HG02884 (cell line): ENCODE measurements at regions not wholly inside any gene's neighbourhood (a gene's known extent, or its start where the extent isn't known, plus 50 kb on each side); places are given as distances from the start of the nearest gene placed in this dataset.
"Not testable (repeated sequence)": the region's sequence is repeated elsewhere in the genome, so short reads cannot be mapped to it uniquely, and the experiment has no call there.

Source experiments
- ATAC-seq: cut with Tn5 transposase; IDR thresholded peaks from one replicate; pipeline ENCODE4 v1.9.1; 2021; ENCODE audit warnings: mild to moderate bottlenecking, moderate library complexity; ENCODE audit not compliant: unreplicated experiment

GRCh38 chr21:25171438-25171837 is 435.8 kb downstream of the MRPL39 start:
- no peak for ATAC-seq

DNA sequence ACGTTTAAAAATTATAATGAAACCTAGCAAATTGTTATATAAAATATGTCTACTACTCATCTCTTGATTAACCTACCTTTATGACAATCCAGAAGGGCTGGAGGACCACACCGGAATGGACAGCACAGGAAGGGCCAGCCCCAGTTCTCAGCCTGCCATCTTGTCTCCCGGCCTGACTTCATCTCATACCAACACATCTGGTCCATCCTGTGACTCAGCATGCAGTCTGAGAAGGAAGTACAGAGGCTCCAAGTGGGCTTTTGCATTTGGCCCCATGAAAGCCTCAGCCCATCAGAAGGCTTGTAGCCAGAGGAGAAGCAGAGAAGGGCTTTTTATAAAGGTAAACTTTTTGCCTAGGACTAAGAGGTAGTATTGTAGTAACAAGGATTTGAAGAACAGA is 436.6 kb downstream of the MRPL39 start:
- no peak for ATAC-seq

- ATAC-seq: no peak
Measured at GRCh38 chr21:25169370-25169769, 437.9 kb downstream of the MRPL39 start.

GRCh38 chr21:25166904-25167303 is 440.4 kb downstream of the MRPL39 start:
- ATAC-seq: not testable (repeated sequence)

- ATAC-seq: no peak
Measured at GRCh38 chr21:25161571-25161970, 445.7 kb downstream of the MRPL39 start.

DNA sequence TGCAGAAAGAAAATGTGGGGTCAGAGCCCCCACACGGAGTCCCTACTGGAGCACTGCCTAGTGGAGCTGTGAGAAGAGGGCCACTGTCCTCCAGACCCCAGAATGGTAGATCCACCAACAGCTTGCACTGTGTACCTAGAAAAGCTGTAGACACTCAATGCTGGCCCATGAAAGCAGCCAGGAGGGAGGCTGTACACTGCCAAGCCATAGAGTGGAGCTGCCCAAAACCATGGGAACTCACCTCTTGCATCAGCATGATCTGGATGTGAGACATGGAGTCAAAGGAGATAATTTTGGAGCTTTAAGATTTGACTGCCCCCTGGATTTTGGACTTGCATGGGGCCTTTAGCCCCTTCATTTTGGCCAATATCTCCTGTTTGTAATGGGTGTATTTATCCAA is 452.3 kb downstream of the MRPL39 start:
- not testable (repeated sequence) for ATAC-seq

GRCh38 chr21:25149022-25149421 is 458.3 kb downstream of the MRPL39 start:
- ATAC-seq: no peak

DNA sequence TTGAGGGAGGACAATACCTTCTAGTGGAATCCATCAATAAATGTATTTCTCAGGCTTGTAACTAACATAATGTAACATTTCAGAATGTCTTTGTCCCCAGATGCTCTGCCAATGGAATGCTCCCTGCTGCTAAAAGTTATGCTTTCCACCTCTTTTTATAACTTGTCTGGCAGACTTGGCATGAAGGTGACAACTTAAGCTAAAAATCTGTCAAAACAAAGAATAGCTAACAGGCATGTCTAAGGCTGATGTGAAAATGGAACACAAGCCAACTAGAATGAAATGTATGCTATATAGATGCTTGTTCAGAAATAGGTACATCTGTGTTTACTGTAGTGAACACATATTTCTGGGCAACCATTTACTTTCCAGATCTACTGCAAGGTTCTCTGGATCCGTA is 467.9 kb downstream of the MRPL39 start:
- ATAC-seq: no peak

- no peak for ATAC-seq
Measured at GRCh38 chr21:25133939-25134338, 473.3 kb downstream of the MRPL39 start.

GRCh38 chr21:25127811-25128210 is 479.5 kb downstream of the MRPL39 start:
- ATAC-seq: no peak

DNA sequence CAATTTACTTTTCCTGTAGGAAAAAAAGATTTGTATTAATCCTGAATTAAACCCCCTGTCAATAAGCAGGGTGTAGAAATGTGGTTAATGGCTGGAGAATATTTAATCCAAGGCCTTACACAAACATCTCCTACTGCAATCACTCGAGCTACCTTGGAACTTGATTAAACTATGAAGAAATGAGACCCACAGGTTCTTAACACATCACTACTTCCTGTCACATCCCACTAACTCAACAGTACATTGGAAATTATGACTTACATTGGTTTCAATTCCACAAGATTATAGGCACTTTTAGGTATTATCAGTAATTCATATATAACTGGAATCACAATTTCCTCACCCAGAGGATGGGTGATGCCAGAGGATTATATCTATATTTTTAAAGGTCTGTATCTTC is 480.3 kb downstream of the MRPL39 start:
- no peak for ATAC-seq

DNA sequence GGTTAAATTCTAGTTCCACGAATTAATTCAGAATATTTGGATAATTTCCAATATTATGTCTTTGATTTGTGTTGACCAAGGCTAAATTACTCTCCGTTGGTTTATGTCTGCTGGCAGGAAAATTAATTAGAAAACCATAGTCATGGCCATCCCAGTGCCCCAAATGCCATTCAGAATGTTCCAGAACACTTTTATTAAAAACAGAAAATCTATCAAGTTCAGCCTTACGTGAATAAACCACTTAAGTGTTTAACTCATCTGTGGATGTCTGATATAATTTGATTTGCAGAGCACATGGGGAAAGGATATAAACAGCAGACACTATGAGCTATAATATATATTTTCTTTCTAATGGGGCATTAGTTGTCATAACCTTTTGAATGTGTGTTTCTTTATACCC is 480.7 kb downstream of the MRPL39 start:
- no peak for ATAC-seq

GRCh38 chr21:25118648-25119047 is 488.6 kb downstream of the MRPL39 start:
- ATAC-seq: no peak

DNA sequence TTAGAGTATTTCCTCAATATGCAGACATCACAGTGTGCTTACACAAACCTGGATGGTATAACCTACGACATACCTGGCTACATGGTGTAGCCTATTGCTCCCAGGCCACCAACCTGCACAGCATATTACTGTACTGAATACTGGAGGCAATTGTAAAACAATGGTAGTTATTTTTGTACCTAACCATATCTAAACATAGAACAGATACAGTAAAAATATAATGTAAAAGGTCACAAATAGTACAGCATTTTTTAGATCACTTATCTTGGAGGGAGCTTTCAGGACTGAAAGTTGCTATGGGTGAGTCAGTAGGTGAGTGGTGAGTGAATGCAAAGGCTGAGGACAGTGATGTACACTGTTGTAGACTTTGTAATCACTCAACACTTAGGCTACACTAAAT is 492.3 kb downstream of the MRPL39 start:
- peak; percentile 87 for ATAC-seq

DNA sequence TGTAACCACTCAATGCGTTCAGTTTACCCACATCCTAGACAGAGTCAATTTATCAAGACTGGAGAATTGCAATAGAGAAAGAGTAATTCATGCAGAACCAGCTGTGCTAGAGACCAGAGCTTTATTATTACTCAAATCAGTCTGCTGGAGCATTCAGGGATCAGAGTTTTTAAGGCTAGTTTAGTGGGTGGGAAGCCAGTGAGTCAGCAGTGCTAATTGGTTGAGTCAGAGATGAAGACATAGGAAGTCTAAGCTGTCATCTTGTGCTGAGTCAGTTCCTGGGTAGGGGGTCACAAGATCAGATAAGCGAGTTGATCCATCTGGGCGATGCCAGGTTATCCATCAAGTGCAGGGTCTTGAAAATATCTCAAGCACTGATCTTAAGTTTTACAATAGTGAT is 499.6 kb downstream of the MRPL39 start:
- ATAC-seq: no peak

- no peak for ATAC-seq
Measured at GRCh38 chr21:25103500-25104207, 503.6 kb downstream of the MRPL39 start.

DNA sequence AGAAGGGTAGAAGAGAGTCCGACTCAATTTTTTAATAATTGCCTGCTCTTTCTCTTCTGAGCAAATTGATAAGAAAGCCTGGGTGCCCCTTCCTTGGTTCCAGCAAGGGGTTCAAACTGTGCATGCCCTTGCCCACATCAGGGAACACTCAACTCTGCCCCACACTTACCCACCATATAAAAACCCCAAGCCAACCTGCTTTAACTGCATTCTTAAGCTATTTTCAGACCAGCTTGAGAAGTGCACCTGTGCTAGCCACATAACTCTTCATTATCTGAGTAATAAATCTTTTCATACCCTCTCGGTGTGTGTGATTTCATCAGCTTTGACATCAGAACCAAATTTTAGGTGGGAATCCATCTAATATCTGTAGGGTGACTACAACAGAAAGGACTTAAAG is 509.6 kb downstream of the MRPL39 start:
- no peak for ATAC-seq

- ATAC-seq: no peak
Measured at GRCh38 chr21:25094695-25095094, 512.6 kb downstream of the MRPL39 start.

DNA sequence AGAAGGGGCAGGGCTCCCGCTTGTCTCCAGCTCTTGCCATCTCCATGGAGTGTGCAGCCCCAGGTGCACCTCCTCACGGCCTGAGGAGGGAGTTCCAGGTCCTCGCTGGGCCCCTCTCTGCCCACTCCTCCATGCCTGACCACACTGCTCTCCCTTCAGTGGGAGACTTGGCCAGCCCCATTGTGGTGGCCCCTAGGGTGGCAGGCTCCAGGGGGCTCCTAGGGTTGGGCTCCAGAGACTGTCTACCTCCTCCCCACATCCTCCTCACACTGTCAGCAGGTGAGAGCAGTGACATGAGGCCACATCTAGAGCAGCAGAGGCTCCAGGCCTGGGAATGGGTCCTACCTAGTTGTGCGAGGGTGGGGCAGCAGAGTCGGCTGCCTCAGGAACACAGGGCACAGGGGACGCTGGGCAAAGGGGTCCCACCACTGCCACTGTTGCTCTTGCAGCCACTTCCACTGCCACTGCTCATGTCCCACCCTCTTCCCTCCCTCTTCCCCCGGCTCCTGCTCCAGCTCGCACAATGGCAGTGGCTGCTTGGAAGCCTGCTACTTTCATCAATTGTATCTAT is 514.8 kb downstream of the MRPL39 start:
- no peak for ATAC-seq

DNA sequence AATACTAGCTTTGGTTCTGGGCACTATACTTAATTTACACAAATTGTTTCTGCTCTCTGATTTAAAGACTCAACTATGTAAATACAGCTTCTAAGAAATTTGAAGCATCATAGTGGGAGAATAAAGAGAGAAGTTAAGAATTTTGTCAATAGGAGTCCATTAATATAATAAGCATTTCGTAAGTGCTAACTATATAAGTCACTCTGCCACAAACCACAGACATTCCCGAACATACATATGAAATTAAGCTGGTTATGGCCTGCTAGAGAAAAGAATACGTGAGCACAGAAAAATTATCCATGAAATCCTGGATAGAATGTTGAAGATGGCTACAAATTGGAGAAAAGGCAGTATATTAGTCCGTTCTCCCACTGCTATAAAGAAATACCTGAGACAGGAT is 526.2 kb downstream of the MRPL39 start:
- ATAC-seq: no peak

- ATAC-seq: no peak
Measured at GRCh38 chr21:25080661-25081060, 526.6 kb downstream of the MRPL39 start.

DNA sequence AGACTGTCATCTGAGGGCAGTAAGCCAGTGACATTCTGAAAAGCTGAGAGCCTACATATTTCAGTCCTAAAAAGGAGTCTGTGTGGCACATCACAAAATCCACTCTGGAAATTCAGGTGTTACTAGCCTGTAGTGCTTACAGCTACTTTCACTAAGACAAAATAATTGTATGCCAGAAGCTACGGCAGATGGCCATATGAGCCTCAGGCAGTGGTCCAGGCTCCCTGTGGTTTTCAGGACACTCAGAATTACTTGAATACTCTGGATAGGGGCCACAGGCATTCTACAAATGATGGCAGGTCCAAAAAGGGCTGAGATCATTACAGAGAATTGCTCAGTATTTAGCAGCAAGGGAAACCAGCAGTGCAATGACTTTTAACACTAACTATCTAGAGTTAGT is 527.1 kb downstream of the MRPL39 start:
- ATAC-seq: no peak

DNA sequence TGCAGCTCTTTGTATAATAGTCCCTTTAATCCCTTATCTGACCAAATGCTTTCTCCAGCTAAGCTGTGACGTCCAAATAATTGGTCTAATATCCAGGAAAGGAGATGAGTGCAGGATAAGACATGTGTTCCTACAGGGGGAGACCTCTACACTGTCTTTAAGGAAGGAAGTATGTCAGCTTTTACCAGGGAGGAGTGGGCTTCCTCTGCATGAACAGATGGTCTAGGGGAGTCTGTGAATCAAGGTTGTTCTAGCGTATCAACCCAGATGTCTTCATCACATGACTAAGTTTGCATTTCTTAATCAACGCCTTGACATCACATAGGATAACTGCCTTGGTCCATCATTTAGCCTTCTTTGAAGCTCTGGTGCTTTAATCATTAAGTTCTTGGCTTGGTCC is 528.2 kb downstream of the MRPL39 start:
- ATAC-seq: no peak
